GM12878 (cell line): ENCODE measurements at regions not wholly inside any gene's neighbourhood (a gene's known extent, or its start where the extent isn't known, plus 50 kb on each side); places are given as distances from the start of the nearest gene placed in this dataset.

Experiments used
- ATAC-seq: fragments of 200-7000 bp; cut with Tn5 transposase; 3 replicates; pipeline ENCODE4 v1.9.1; 2020; ENCODE audit warnings: mild to moderate bottlenecking, moderate library complexity
- BruUV-seq: library from RNA; stranded (reverse); fragments of 400-500 nt; replicated peaks from 2 replicates; lab custom pipeline; 2021; lab: Mats Ljungman, UMichigan
- CTCF ChIA-PET: fragments of 300-600 bp; sonication (Branson Sonifier 250); formaldehyde crosslinking; extraction: SDS; loops from one replicate; lab custom pipeline; 2021; ENCODE audit warnings: inconsistent platforms; lab: Yijun Ruan, JAX
- POLR2A ChIA-PET: fragments of 350-600 bp; formaldehyde crosslinking; extraction: SDS; loops from one replicate; lab custom pipeline; 2021; ENCODE audit warnings: inconsistent platforms; lab: Charles Lee
- RAD21 ChIA-PET: fragments of 300-600 bp; sonication (Branson Sonifier 250); formaldehyde crosslinking; loops from one replicate; lab custom pipeline; 2023; ENCODE audit warnings: antibody characterized with exemption; ENCODE audit not compliant: unreplicated experiment; lab: Charles Lee
- SMC1A ChIA-PET: fragments of 300-600 bp; sonication (Branson Sonifier 250); formaldehyde crosslinking; loops from one replicate; lab custom pipeline; 2023; ENCODE audit not compliant: unreplicated experiment, uncharacterized antibody; lab: Charles Lee
- DNase-seq: peaks from one replicate; pipeline ENCODE4 v3.0.0-alpha.2; 2011; ENCODE audit warnings: low read depth, low spot score
- FAIRE-seq: peaks from 3 replicates; lab custom pipeline; 2011; peaks lifted over from hg19 to GRCh38; lab: Jason Lieb, UNC
- H2AFZ ChIP-seq: 2 replicates; pipeline ENCODE4 v1.6.0; 2011; ENCODE audit warnings: low read depth, low read length, control low read depth; ENCODE audit not compliant: control insufficient read depth
- H3K27ac ChIP-seq: 2 replicates; pipeline ENCODE4 v1.5.1; 2011; ENCODE audit warnings: control low read depth; ENCODE audit not compliant: control insufficient read depth, insufficient read depth
- H3K27me3 ChIP-seq, 2 experiments: replicated peaks in 1 of 2; 2 replicates each; pipeline versions ENCODE4 v1.6.0 to v1.6.1; 2011; ENCODE audit warnings: low read length in 1 of 2; ENCODE audit not compliant: control insufficient read depth in 2 of 2, insufficient read depth in 2 of 2
- H3K36me3 ChIP-seq, 2 experiments: 2 replicates each; pipeline ENCODE4 v1.5.1; 2011; ENCODE audit warnings: low read length in 1 of 2; ENCODE audit not compliant: control insufficient read depth in 2 of 2, insufficient read depth in 2 of 2
- H3K4me1 ChIP-seq: 2 replicates; pipeline ENCODE4 v1.6.1; 2011; ENCODE audit warnings: mild to moderate bottlenecking, low read length, moderate library complexity, mixed read lengths; ENCODE audit not compliant: control insufficient read depth, insufficient read depth
- H3K4me2 ChIP-seq: 2 replicates; pipeline ENCODE4 v1.6.0; 2011; ENCODE audit warnings: control low read depth; ENCODE audit not compliant: control insufficient read depth, insufficient read depth
- H3K4me3 ChIP-seq: fragments of 200-600 bp; sonication (generic); 2 replicates; pipeline ENCODE4 v1.5.1; 2016
- H3K79me2 ChIP-seq: 2 replicates; pipeline ENCODE4 v1.6.0; 2011; ENCODE audit warnings: low read length; ENCODE audit not compliant: control insufficient read depth, insufficient read depth
- H3K9ac ChIP-seq: 2 replicates; pipeline ENCODE4 v1.8.0; 2011; ENCODE audit warnings: low read length, control low read depth, mixed read lengths; ENCODE audit not compliant: control insufficient read depth, insufficient read depth
- H3K9me3 ChIP-seq: replicated peaks from 3 replicates; pipeline ENCODE4 v1.5.1; 2011; ENCODE audit warnings: mild to moderate bottlenecking, low read length; ENCODE audit not compliant: control insufficient read depth, insufficient read depth
- H4K20me1 ChIP-seq: 2 replicates; pipeline ENCODE4 v1.6.0; 2011; ENCODE audit not compliant: control insufficient read depth, insufficient read depth
- BRCA1 ChIP-seq: IDR thresholded peaks from 2 replicates; pipeline ENCODE4 v1.6.1; 2011; ENCODE audit warnings: low read depth, low read length, improper control_type of control experiment
- E2F4 ChIP-seq: IDR thresholded peaks from 2 replicates; pipeline ENCODE4 v1.6.1; 2012; ENCODE audit warnings: low read depth, low read length, improper control_type of control experiment
- HDAC6 ChIP-seq: fragments of 200-600 bp; sonication (generic); IDR thresholded peaks from one replicate; pipeline ENCODE4 v1.8.0; 2017; ENCODE audit warnings: antibody characterized with exemption; ENCODE audit not compliant: unreplicated experiment
- HDGF ChIP-seq: fragments of 450-650 bp; IDR thresholded peaks from 2 replicates; pipeline ENCODE4 v1.6.1; 2016; ENCODE audit warnings: antibody characterized with exemption
- IRF4 ChIP-seq: IDR thresholded peaks from 2 replicates; pipeline ENCODE4 v1.6.1; 2011; ENCODE audit warnings: low read depth, low read length
- MXI1 ChIP-seq: fragments of 150-350 bp; IDR thresholded peaks from 2 replicates; pipeline ENCODE4 v1.6.1; 2011; ENCODE audit warnings: low read depth, mild to moderate bottlenecking, inconsistent platforms, low read length, improper control_type of control experiment
- RB1 ChIP-seq: fragments of 450-650 bp; formaldehyde crosslinking; IDR thresholded peaks from 2 replicates; pipeline ENCODE4 v1.6.1; 2017; ENCODE audit warnings: mild to moderate bottlenecking, borderline replicate concordance
- TARDBP ChIP-seq: IDR thresholded peaks from 2 replicates; pipeline ENCODE4 v1.6.1; 2016; ENCODE audit warnings: borderline replicate concordance
- ZNF384 ChIP-seq: IDR thresholded peaks from 2 replicates; pipeline ENCODE4 v1.6.1; 2012; ENCODE audit warnings: low read depth, mild to moderate bottlenecking, low read length, improper control_type of control experiment, borderline replicate concordance
- ZNF622 ChIP-seq: fragments of 450-650 bp; IDR thresholded peaks from 2 replicates; pipeline ENCODE4 v1.6.1; 2017; ENCODE audit warnings: mild to moderate bottlenecking, inconsistent platforms
- WGBS: methylation state at CpG from one replicate; pipeline ENCODE4 v1.1.6; 2016; ENCODE audit warnings: low lambda C conversion rate; ENCODE audit not compliant: insufficient replicate concordance, insufficient coverage; ENCODE audit errors: missing lambda C conversion rate; 5-methylcytosine and 5-hydroxymethylcytosine counted together
- in situ Hi-C: fragments of 300-500 bp; cut with MboI; formaldehyde crosslinking; loops from 9 replicates; pipeline ENCODE4 v1.14.3; 2018; ENCODE audit warnings: mixed read lengths
- intact Hi-C: fragments of 100-400 bp; cut with micrococcal nuclease; formaldehyde crosslinking; loops from one replicate; pipeline ENCODE4 v1.14.2; 2022; ENCODE audit not compliant: unreplicated experiment
- TF ChIP-seq, protein P1 (sequence below): fragments of 450-650 bp; IDR thresholded peaks from 2 replicates; pipeline ENCODE4 v1.6.1; 2017; ENCODE audit warnings: mild to moderate bottlenecking, low read depth, inconsistent platforms; ENCODE audit not compliant: poor library complexity, severe bottlenecking

- ATAC-seq (no peak), FAIRE-seq (no peak), DNase-seq (no peak)
- H3K9me3 ChIP-seq, result no peaks in the 10 kb centered on the region
- no peak overlapping the region for H2AFZ ChIP-seq
- CTCF ChIA-PET, result no interaction called here
- H3K9ac ChIP-seq, result no peak overlapping the region
- no peaks in the 10 kb centered on the region for H3K79me2 ChIP-seq
- TF ChIP-seq HDAC6, result no peak
- TF ChIP-seq HDGF, result no peak
- TF ChIP-seq ZNF384, result no peak
- TF ChIP-seq MXI1, result no peak
- no peak for TF ChIP-seq BRCA1
- no peak for TF ChIP-seq TARDBP
- TF ChIP-seq ZNF622, result no peak
- no peak for TF ChIP-seq E2F4
- no peak for TF ChIP-seq IRF4
- no peak for TF ChIP-seq RB1
- TF ChIP-seq, protein P1, sequence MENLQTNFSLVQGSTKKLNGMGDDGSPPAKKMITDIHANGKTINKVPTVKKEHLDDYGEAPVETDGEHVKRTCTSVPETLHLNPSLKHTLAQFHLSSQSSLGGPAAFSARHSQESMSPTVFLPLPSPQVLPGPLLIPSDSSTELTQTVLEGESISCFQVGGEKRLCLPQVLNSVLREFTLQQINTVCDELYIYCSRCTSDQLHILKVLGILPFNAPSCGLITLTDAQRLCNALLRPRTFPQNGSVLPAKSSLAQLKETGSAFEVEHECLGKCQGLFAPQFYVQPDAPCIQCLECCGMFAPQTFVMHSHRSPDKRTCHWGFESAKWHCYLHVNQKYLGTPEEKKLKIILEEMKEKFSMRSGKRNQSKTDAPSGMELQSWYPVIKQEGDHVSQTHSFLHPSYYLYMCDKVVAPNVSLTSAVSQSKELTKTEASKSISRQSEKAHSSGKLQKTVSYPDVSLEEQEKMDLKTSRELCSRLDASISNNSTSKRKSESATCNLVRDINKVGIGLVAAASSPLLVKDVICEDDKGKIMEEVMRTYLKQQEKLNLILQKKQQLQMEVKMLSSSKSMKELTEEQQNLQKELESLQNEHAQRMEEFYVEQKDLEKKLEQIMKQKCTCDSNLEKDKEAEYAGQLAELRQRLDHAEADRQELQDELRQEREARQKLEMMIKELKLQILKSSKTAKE, result no peak
- SMC1A ChIA-PET, result interaction anchor here (0.6 kb wide), 1 partner anchor 927 kb away, joined by 3 read pairs; no protein-coding TSS in a partner anchor
- no peaks in the 10 kb centered on the region for H3K4me1 ChIP-seq
- in situ Hi-C loops, result no loop called here
- intact Hi-C loops, result no loop called here
- H3K27me3 ChIP-seq, result no peaks in the 10 kb centered on the region
- no peaks in the 10 kb centered on the region for H3K36me3 ChIP-seq
- BruUV-seq, result no TSS peak
- no peaks in the 10 kb centered on the region for H4K20me1 ChIP-seq
- RAD21 ChIA-PET, result no interaction called here
- POLR2A ChIA-PET, result no interaction called here
- H3K4me3 ChIP-seq, result no peak overlapping the region
- H3K27ac ChIP-seq, result no peak overlapping the region
- 50% methylated on average over 1 of the region's 1 CpG for WGBS
- no peak overlapping the region for H3K4me2 ChIP-seq
Observed at GRCh38 chr5:43854697-43855292, 251.8 kb downstream of the NNT start.
